Suprapubic skin (tissue), 4 donors: ENCODE measurements at regions not wholly inside any gene's neighbourhood (a gene's known extent, or its start where the extent isn't known, plus 50 kb on each side); places are given as distances from the start of the nearest gene placed in this dataset.

Source experiments
- EP300 ChIP-seq: sonication (generic); formaldehyde crosslinking; IDR thresholded peaks from one replicate; pipeline ENCODE4 v1.6.1; 2017; ENCODE audit warnings: antibody characterized with exemption
- POLR2A ChIP-seq, 2 donors: fragments of 450-650 bp; IDR thresholded peaks; one replicate each; pipeline ENCODE4 v1.6.1; 2017; ENCODE audit warnings: antibody characterized with exemption in 2 of 2, mild to moderate bottlenecking in 2 of 2, moderate library complexity in 2 of 2
- POLR2AphosphoS5 ChIP-seq, 3 donors: sonication (generic); formaldehyde crosslinking; IDR thresholded peaks; one replicate each; pipeline ENCODE4 v1.6.1; 2017; ENCODE audit warnings: antibody characterized with exemption in 3 of 3
- TF ChIP-seq, protein P1 (sequence below), 2 donors: fragments of 200-600 bp in 1 of 2; fragments of 450-650 bp in 1 of 2; sonication (generic) in 1 of 2; IDR thresholded peaks; one replicate each; pipeline ENCODE4 v1.5.1; 2016 to 2019; ENCODE audit warnings: antibody characterized with exemption in 2 of 2, mild to moderate bottlenecking in 1 of 2, moderate library complexity in 1 of 2

GRCh38 chr10:71072823-71073210 lies 139.6 kb upstream of the UNC5B start:
- TF ChIP-seq POLR2AphosphoS5 (IDR thresholded peaks at IDR 0.05) (no peak), POLR2A (IDR thresholded peaks at IDR 0.05) (no peak), EP300 (no peak)
- TF ChIP-seq, protein P1, sequence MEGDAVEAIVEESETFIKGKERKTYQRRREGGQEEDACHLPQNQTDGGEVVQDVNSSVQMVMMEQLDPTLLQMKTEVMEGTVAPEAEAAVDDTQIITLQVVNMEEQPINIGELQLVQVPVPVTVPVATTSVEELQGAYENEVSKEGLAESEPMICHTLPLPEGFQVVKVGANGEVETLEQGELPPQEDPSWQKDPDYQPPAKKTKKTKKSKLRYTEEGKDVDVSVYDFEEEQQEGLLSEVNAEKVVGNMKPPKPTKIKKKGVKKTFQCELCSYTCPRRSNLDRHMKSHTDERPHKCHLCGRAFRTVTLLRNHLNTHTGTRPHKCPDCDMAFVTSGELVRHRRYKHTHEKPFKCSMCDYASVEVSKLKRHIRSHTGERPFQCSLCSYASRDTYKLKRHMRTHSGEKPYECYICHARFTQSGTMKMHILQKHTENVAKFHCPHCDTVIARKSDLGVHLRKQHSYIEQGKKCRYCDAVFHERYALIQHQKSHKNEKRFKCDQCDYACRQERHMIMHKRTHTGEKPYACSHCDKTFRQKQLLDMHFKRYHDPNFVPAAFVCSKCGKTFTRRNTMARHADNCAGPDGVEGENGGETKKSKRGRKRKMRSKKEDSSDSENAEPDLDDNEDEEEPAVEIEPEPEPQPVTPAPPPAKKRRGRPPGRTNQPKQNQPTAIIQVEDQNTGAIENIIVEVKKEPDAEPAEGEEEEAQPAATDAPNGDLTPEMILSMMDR (IDR thresholded peaks at IDR 0.05) = no peak
